GM21390 (cell line): ENCODE measurements at regions not wholly inside any gene's neighbourhood (a gene's known extent, or its start where the extent isn't known, plus 50 kb on each side); places are given as distances from the start of the nearest gene placed in this dataset.
"Not testable (repeated sequence)": the region's sequence is repeated elsewhere in the genome, so short reads cannot be mapped to it uniquely, and the experiment has no call there.

Source experiments
- ATAC-seq: cut with Tn5 transposase; IDR thresholded peaks from one replicate; pipeline ENCODE4 v1.9.1; 2021; ENCODE audit not compliant: unreplicated experiment

DNA sequence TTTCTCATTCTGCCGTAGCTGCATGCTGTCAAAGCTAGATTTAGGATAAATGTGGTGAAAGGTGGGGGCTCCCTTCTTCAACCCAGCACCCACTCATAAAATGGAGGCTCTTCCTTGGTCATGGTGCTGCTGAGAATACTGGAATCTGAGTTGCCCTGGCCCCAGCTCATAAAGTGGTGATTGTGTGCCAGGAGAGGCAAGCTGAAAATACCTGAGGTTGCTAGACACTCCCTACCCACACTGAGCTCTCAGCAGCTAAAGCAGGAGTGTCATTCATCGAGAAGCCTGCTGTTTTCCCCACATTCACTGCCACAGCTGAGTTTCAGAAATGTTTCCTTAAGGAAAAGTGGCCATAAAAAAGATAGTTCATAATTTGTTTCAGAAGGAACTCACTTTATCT, 297.1 kb upstream of the RBMS1 start:
- no peak for ATAC-seq

DNA sequence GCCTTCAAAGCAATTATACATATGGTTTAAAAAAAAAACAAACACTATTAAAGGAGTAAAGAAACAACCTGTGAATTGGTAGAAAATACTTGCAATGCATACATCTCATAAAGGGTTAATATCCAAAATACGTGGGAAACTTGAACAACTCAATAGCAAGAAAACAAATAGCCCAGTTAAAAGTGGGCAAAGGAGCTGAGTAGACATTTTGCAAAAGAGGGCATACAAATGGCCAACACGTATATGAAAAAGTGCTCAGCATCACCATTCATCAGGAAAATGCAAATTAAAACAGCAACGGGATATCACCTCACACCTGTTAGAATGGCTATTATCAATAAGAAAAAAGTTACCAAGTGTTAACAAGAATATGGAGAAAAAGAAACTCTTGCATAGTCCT, 298.3 kb upstream of the RBMS1 start:
- ATAC-seq, result no peak

GRCh38 chr2:160792837-160793236, 299.2 kb upstream of the RBMS1 start:
- no peak for ATAC-seq

- ATAC-seq, result no peak
These were observed 301.3 kb upstream of the RBMS1 start for GRCh38 chr2:160794926-160795325.

DNA sequence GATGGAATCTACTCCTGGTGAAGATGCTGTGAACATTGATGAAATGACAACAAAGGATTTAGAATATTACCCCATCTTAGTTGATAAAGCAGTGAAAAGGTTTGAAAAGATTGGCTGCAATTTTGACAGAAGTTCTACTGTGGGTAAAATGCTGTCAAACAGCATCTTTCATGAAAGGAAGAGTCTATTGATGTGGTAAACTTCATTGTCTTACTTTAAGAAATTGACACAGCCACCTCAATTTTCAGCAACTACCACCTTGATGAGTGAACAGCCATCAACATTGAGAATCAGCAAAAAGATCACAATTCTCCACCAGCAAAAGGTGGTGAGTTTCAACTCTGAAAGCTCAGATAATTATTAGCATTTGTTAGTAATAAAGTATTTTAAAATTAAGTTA, 310.3 kb upstream of the RBMS1 start:
- no peak for ATAC-seq

GRCh38 chr2:160810406-160810805, 316.8 kb upstream of the RBMS1 start:
- no peak for ATAC-seq

DNA sequence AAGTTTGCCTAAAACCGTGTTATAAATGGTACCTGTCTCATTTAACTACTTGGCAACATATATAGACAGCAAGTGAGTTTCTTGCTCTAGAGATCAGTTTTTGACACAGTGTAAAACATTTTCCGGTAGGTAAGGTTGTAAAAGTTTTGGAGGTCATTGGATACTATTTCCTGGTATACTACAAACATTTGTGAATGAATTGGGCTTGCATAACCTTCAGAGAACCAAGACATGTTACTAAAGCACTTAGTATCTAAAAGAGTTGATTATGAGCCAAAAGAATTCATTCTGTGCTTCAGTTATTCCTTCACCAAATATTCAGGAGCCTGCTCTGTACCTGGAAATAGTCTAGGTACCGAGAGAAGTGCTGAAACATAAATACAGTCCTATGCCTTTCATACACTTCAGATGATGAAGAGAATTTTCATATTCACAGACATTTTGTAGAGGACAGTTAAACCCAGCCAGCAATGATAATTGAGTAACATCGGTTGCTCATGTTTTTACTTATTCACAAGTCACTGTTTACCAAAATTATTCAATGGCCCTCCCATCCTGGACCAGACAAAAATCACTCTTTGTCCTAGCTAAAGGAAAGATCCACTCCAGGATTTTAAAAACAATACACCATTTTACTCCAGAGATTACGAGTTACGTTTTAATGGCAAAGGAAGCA, 319.4 kb upstream of the RBMS1 start:
- ATAC-seq, result no peak

GRCh38 chr2:160813506-160813858, 319.9 kb upstream of the RBMS1 start:
- no peak for ATAC-seq

GRCh38 chr2:160816916-160817499, 323.4 kb upstream of the RBMS1 start:
- no peak for ATAC-seq

GRCh38 chr2:160820691-160821090, 327.1 kb upstream of the RBMS1 start:
- ATAC-seq, result no peak

GRCh38 chr2:160822006-160822405, 328.4 kb upstream of the RBMS1 start:
- ATAC-seq, result no peak

DNA sequence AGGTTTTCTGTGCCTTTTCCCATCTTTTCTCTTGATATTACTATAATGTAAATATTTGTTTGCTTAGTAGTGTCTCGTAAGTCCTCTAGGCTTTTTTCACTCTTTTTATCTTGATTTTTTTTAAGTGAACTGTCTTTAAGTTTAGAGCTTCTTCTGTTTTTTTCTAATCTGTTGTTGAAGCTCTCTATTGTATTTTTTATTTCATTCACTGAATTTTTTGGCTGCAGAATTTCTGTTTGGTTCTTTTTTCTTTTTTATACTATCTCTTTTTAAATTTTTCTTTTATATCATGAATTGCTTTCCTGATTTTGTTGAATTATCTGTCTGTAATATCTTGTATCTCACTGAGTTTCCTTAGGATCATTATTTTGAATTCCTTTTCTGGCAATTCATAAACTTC, 331.8 kb upstream of the RBMS1 start:
- no peak for ATAC-seq

DNA sequence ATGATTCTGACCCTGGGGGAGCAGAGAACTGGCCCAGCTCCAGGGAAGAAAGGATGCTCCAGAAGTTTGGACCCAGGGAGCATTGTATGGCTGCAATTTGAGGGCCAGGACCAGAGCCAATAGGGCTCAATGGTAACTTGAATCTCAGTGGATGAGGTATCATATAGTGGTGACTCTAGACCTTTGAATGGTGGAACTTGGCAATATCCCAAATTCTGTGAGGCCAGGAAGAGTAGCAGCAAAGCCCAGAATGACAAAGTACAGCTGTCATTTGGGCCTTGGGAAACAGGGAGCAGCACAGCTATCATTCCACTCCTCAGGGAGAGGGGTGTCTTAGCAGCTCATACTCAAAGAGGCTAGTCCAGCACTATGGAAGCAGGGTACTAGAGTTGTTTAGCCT, 332.9 kb upstream of the RBMS1 start:
- ATAC-seq, result no peak

DNA sequence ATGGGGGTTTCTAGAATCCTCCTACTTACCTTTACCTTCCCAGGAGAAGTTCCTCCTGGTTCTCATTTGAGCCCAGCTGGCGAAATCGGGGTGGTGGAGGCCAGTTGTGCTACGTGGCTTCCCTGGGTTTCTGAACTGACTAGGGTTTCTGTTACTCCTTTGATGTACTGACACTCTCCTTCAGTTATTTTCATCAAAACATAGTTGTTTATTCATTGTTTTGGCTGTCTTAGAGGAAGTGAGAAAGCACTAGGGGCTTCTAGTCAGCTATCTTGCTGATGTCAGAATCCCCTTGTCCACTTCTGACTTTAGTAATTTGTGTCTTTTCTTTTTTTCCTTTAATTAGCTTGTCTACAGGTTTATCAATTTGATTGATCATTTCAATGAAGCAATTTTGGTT, 332.2 kb upstream of the TANK start:
- ATAC-seq, result no peak

DNA sequence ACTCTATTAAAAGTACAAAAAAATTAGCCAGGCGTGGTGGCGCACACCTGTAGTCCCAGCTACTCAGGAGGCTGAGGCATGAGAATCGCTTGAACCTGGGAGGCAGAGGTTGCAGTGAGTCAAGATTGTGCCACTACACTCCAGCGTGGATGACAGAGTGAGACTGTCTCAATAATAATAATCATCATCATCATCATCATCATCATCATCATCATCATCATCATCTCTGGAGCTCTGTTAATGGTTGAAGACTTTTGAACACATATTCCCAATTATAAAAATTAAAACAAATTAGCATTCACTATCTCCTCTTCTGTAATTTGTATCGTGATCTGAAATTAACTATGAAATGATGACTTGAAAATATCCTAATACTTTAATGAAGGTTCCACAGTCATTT, 327.8 kb upstream of the TANK start:
- not testable (repeated sequence) for ATAC-seq

DNA sequence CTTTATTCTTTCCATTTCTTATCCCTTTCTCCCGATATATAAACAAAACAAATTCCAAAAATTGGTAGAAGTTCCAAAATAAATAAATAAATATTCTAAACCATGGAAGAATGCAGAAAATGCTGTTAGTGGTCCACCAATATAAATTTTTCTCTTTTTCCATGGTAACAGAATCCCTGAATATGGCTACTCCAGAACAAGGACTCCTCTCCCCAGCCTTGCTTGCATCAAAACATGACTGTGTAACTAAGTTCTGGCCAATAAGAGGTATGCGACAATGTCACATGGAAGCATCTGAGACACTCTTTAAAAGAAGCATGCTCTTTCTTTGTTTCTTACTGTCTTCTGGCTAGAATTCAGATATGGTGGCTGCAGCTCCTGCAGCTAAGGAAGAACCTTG, 325.1 kb upstream of the TANK start:
- ATAC-seq, result no peak

GRCh38 chr2:160836755-160837154, 323.5 kb upstream of the TANK start:
- no peak for ATAC-seq

GRCh38 chr2:160837416-160837815, 322.8 kb upstream of the TANK start:
- no peak for ATAC-seq

DNA sequence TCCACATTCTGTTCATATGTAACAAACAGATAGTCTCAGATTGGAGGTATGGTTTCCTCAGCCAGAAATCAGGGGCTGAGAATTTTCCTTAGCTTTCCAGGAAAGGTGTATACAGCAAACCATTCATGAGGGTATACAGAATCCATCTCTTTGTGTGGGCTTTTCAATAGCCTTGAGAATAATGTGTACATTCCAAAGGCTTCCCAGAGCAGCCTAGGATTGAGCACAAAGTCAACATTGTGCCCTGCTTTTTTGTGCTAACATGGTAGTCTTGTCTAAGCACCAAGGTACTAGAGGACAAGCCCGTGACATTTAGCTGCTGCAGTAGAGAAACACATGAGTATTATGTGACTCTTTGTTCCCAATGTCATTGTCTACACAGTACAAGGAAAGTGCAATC, 322.1 kb upstream of the TANK start:
- no peak for ATAC-seq

DNA sequence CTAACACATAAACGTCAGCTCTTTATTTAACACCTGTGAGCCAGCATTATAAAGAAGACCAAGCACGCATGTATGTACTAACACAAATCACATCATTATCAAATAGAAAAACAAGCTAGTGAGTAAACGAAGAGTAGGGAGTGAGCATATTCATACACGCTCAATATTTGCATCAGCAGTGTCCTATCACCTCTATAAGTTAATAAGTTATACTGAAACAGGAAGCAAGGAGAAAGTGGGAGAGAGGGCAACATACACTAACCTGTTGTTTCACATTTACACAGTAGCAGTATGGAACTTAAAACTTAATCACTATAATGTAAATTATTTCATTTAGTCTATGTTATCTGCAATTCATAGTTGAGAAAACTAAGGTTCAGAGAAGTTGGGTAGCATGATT, 321.5 kb upstream of the TANK start:
- no peak for ATAC-seq

DNA sequence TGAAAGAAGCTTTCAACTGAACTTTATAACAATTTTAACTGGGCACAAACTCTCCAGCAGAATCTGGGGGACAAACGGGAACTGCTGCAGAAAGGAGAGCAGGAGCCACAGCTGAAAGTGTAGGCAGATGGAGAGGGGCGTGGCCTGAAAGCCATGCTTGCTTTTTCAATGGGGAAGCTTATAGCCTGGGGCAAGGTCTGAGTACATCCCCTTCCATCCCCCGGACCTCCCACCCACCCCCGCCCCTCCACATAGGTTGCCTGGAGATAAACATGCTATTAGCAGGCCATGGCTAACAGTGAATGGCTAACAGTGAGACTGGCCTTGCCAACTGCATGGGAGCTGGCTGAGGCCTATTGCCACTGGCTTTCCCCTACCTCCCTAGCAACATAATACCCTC, 317.9 kb upstream of the TANK start:
- no peak for ATAC-seq

GRCh38 chr2:160859096-160859495, 301.1 kb upstream of the TANK start:
- ATAC-seq, result no peak

GRCh38 chr2:160862226-160862625, 298.0 kb upstream of the TANK start:
- ATAC-seq, result no peak
